OCI-LY1 (cell line): ENCODE measurements at regions not wholly inside any gene's neighbourhood (a gene's known extent, or its start where the extent isn't known, plus 50 kb on each side); places are given as distances from the start of the nearest gene placed in this dataset.

ENCODE experiments used
- H2AFZ ChIP-seq: fragments of 200-600 bp; sonication (generic), shearing (Covaris generic); 2 replicates; pipeline ENCODE4 v1.6.0; 2014; ENCODE audit warnings: antibody characterized with exemption, mild to moderate bottlenecking, low read length
- H3F3A ChIP-seq: fragments of 200-600 bp; sonication (generic), shearing (Covaris generic); 2 replicates; pipeline ENCODE4 v1.6.0; 2014; ENCODE audit warnings: mild to moderate bottlenecking, antibody characterized with exemption, low read length, moderate library complexity; ENCODE audit not compliant: insufficient read depth
- H3K27ac ChIP-seq: fragments of 200-600 bp; sonication (generic); 2 replicates; pipeline ENCODE4 v1.5.1; 2014; ENCODE audit warnings: low read length, mixed run types, mild to moderate bottlenecking, low read depth; ENCODE audit not compliant: poor library complexity, severe bottlenecking
- H3K27me3 ChIP-seq: fragments of 200-600 bp; sonication (generic); 2 replicates; pipeline ENCODE4 v1.6.0; 2014; ENCODE audit warnings: antibody characterized with exemption, mild to moderate bottlenecking, low read length, moderate library complexity; ENCODE audit not compliant: insufficient read depth
- H3K36me3 ChIP-seq: fragments of 200-600 bp; sonication (generic); 2 replicates; pipeline ENCODE4 v1.6.1; 2014; ENCODE audit warnings: mild to moderate bottlenecking, antibody characterized with exemption, low read length, moderate library complexity, mixed read lengths; ENCODE audit not compliant: insufficient read depth
- H3K4me1 ChIP-seq: fragments of 200-600 bp; sonication (generic); 2 replicates; pipeline ENCODE4 v1.5.1; 2014; ENCODE audit warnings: mild to moderate bottlenecking, low read length, moderate library complexity; ENCODE audit not compliant: insufficient read depth, severe bottlenecking
- H3K4me2 ChIP-seq: fragments of 200-600 bp; sonication (generic), shearing (Covaris generic); 2 replicates; pipeline ENCODE4 v1.6.1; 2014; ENCODE audit warnings: low read length
- H3K4me3 ChIP-seq: fragments of 200-600 bp; sonication (generic); 2 replicates; pipeline ENCODE4 v1.5.1; 2014; ENCODE audit warnings: low read length, low read depth, mild to moderate bottlenecking, mixed read lengths; ENCODE audit not compliant: poor library complexity, severe bottlenecking
- H3K79me2 ChIP-seq: fragments of 200-600 bp; shearing (Covaris generic); 2 replicates; pipeline ENCODE4 v1.6.1; 2016; ENCODE audit warnings: mixed run types, low read length, mixed read lengths; ENCODE audit not compliant: insufficient read depth
- H3K9ac ChIP-seq: fragments of 200-600 bp; sonication (generic), shearing (Covaris generic); 2 replicates; pipeline ENCODE4 v1.6.1; 2014; ENCODE audit warnings: mild to moderate bottlenecking, low read length, mixed read lengths
- H3K9me2 ChIP-seq: fragments of 200-600 bp; sonication (generic), shearing (Covaris generic); 2 replicates; pipeline ENCODE4 v1.6.1; 2014; ENCODE audit warnings: low read depth, mild to moderate bottlenecking, low read length, mixed read lengths
- H3K9me3 ChIP-seq: fragments of 200-600 bp; shearing (Covaris generic); 2 replicates; pipeline ENCODE4 v1.6.1; 2014; ENCODE audit warnings: low read length, mixed read lengths
- H4K20me1 ChIP-seq: fragments of 200-600 bp; sonication (generic), shearing (Covaris generic); 2 replicates; pipeline ENCODE4 v1.6.0; 2016; ENCODE audit warnings: mild to moderate bottlenecking, low read length; ENCODE audit not compliant: insufficient read depth
- CTCF ChIP-seq: fragments of 200-600 bp; sonication (generic), shearing (Covaris generic); IDR thresholded peaks from 2 replicates; pipeline ENCODE4 v1.5.1; 2017; ENCODE audit warnings: mild to moderate bottlenecking, antibody characterized with exemption, low read length, moderate library complexity, mixed read lengths
- EZH2 ChIP-seq: fragments of 200-600 bp; sonication (generic), shearing (Covaris generic); IDR thresholded peaks from 2 replicates; pipeline ENCODE4 v1.8.0; 2017; ENCODE audit warnings: borderline replicate concordance, mixed run types, mild to moderate bottlenecking, antibody characterized with exemption, low read length, moderate library complexity, mixed read lengths

GRCh38 chr18:71505526-71505925, 1038.6 kb downstream of the CBLN2 start:
- no peak overlapping the region for H3K4me2 ChIP-seq
- H3K9ac ChIP-seq: no peak overlapping the region
- H3K27ac ChIP-seq: no peak overlapping the region
- H3K4me1 ChIP-seq: no peaks in the 10 kb centered on the region
- H3K36me3 ChIP-seq: no peaks in the 10 kb centered on the region
- H3K9me2 ChIP-seq: no peaks in the 10 kb centered on the region
- no peaks in the 10 kb centered on the region for H4K20me1 ChIP-seq
- TF ChIP-seq EZH2: no peak
- TF ChIP-seq CTCF: no peak
- no peak overlapping the region for H3K4me3 ChIP-seq
- no peaks in the 10 kb centered on the region for H3F3A ChIP-seq
- H2AFZ ChIP-seq: no peak overlapping the region
- no peaks in the 10 kb centered on the region for H3K79me2 ChIP-seq
- H3K27me3 ChIP-seq: no peaks in the 10 kb centered on the region
- no peaks in the 10 kb centered on the region for H3K9me3 ChIP-seq

- no peak overlapping the region for H3K4me2 ChIP-seq
- no peak overlapping the region for H3K9ac ChIP-seq
- H3K4me1 ChIP-seq: no peaks in the 10 kb centered on the region
- no peak overlapping the region for H3K4me3 ChIP-seq
- TF ChIP-seq EZH2 (no peak), CTCF (no peak)
- no peaks in the 10 kb centered on the region for H3K9me2 ChIP-seq
- no peaks in the 10 kb centered on the region for H3K36me3 ChIP-seq
- no peak overlapping the region for H2AFZ ChIP-seq
- H3K27ac ChIP-seq: no peak overlapping the region
- H3K9me3 ChIP-seq: no peaks in the 10 kb centered on the region
- H4K20me1 ChIP-seq: no peaks in the 10 kb centered on the region
- H3K27me3 ChIP-seq: no peaks in the 10 kb centered on the region
- H3K79me2 ChIP-seq: no peaks in the 10 kb centered on the region
- no peaks in the 10 kb centered on the region for H3F3A ChIP-seq
Measured at GRCh38 chr18:71503222-71503621, 1040.9 kb downstream of the CBLN2 start.

GRCh38 chr18:71485611-71486010, 1058.5 kb downstream of the CBLN2 start:
- H3K36me3 ChIP-seq: no peaks in the 10 kb centered on the region
- H3K79me2 ChIP-seq: no peaks in the 10 kb centered on the region
- no peak overlapping the region for H2AFZ ChIP-seq
- no peak overlapping the region for H3K4me2 ChIP-seq
- H3K27ac ChIP-seq: no peak overlapping the region
- no peaks in the 10 kb centered on the region for H3K4me1 ChIP-seq
- no peak overlapping the region for H3K9ac ChIP-seq
- H4K20me1 ChIP-seq: no peaks in the 10 kb centered on the region
- H3K27me3 ChIP-seq: no peaks in the 10 kb centered on the region
- H3K9me3 ChIP-seq: no peaks in the 10 kb centered on the region
- H3F3A ChIP-seq: no peaks in the 10 kb centered on the region
- no peak for TF ChIP-seq EZH2
- TF ChIP-seq CTCF: no peak
- H3K4me3 ChIP-seq: no peak overlapping the region
- no peaks in the 10 kb centered on the region for H3K9me2 ChIP-seq
